GM18907 (cell line): ENCODE measurements at regions not wholly inside any gene's neighbourhood (a gene's known extent, or its start where the extent isn't known, plus 50 kb on each side); places are given as distances from the start of the nearest gene placed in this dataset.

ENCODE experiments used
- ATAC-seq: cut with Tn5 transposase; IDR thresholded peaks from one replicate; pipeline ENCODE4 v1.9.1; 2021; ENCODE audit warnings: mild to moderate bottlenecking, moderate library complexity; ENCODE audit not compliant: unreplicated experiment

DNA sequence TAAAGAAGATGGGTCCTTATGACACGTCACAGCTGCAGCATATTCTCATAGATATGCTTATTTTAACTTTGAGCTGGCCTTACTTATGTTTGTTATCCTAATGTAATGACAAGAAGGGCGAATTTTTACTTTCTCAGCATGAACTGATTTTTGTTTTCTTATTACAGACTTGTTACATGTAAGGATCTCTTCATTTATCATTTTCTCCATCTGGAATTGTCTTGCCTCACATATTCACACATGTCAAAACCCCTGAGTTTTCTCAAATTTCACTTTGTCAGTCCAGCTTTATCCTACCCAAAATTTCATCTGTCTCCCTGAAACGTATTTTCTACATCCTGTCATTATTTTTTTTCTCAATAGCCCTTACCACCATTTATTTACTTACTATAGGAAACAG is 1774.0 kb upstream of the PRR20A start:
- no peak for ATAC-seq

DNA sequence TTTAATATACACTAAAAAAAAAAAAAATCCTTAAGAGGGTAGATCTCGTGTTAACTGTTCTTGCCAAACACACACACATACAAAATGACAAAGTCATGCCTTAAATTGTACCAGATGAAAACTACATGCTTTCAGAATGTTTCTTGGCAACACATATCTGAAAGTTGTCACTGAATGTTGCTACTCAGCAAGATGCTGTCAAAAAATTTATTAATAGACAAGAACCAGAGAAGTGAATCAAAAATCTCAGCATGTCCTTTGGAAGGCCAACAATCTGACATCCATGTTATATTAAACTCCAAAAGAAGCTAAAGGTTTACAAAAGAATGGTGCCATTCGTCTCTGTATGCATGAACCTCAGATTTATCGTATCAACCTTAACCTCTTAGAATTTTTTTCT is 1746.2 kb upstream of the PRR20A start:
- ATAC-seq = no peak

GRCh38 chr13:55402870-55403269 is 1737.8 kb upstream of the PRR20A start:
- ATAC-seq = no peak

- no peak for ATAC-seq
Measured at GRCh38 chr13:55403887-55404487, 1736.7 kb upstream of the PRR20A start.

DNA sequence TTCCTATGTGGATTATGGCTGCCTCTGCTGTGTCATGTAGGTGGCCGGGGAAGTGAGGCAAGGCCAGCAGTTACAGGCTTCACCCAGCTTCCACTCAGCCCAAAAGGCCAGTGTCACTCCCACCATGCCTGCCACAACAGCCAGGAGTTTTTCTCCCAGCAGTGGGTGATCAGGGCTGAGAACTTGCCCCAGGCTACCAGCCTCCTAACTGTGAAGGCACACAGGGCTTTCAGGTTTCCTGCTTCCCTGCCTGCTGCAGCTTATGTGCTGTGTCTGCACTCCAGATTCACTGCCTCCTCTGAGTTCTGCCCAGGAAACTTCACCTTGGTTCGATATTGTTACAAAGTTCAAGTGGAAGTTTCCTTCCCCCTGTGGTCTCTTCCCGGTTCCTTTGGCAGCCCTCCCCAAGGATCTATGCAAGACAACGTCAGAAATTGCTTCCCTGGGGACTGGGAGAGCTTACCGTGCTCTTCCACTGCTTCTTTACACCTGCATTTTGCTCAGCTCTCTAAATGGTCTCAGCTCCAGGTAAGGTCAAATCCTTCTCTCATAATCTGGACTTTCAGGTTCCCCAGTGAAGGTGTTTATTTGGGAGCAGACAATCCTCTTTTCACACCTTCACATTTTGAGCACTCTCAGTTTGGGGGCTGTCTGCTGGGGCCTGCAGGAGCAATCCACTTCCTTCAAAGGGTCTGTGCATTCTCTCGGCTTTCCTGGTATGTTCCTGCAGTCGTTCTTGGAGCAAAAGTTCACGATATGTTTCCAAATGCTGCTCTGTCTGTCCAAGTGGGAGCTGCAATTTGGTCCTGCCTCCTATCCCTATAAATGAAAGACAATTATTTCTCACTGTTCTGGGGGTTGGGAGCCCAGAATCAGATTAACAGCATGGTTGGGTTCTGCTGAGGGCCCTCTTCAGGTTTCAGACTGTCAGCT is 1730.1 kb upstream of the PRR20A start:
- no peak for ATAC-seq

- no peak for ATAC-seq
Measured at GRCh38 chr13:55418095-55418494, 1722.6 kb upstream of the PRR20A start.

- no peak for ATAC-seq
Measured at GRCh38 chr13:55432814-55433213, 1707.9 kb upstream of the PRR20A start.

- ATAC-seq = no peak
Measured at GRCh38 chr13:55437162-55437561, 1703.6 kb upstream of the PRR20A start.

- ATAC-seq = no peak
Measured at GRCh38 chr13:55439450-55439849, 1701.3 kb upstream of the PRR20A start.

GRCh38 chr13:55440465-55441085 is 1700.1 kb upstream of the PRR20A start:
- ATAC-seq = no peak

- ATAC-seq = no peak
Measured at GRCh38 chr13:55464222-55464621, 1676.5 kb upstream of the PRR20A start.

- no peak for ATAC-seq
Measured at GRCh38 chr13:55467476-55467875, 1673.2 kb upstream of the PRR20A start.

DNA sequence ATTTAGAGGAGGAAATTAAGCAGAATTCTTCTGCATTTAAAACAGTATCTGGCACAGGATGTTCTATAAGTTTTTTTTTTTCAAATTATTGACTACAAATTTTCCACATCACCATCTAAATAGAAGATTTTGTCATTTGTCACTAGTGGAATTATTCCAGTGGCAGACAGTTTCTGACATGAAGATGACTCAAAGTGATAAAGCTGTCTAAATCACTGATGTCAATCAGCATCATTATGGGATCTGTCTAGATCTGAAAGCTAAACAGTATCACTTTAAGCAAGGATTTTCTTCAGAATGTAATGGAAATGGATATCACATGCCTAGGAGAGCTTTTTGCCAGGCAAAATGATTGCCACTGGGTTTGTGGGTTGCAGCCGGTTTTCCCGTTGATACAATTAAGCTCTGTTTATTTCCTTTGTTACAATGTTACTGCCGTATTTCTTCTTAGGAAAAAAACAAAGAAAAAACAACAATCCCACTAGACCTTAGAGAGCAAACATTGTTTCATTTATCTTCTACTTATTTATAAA is 1657.0 kb upstream of the PRR20A start:
- ATAC-seq = no peak

- no peak for ATAC-seq
Measured at GRCh38 chr13:55493297-55493696, 1647.4 kb upstream of the PRR20A start.

GRCh38 chr13:55497486-55497885 is 1643.2 kb upstream of the PRR20A start:
- ATAC-seq = no peak

- ATAC-seq = no peak
Measured at GRCh38 chr13:55500694-55501093, 1640.0 kb upstream of the PRR20A start.

GRCh38 chr13:55516610-55517009 is 1624.1 kb upstream of the PRR20A start:
- ATAC-seq = no peak

GRCh38 chr13:55517312-55517711 is 1623.4 kb upstream of the PRR20A start:
- no peak for ATAC-seq

- ATAC-seq = no peak
Measured at GRCh38 chr13:55528434-55528833, 1612.3 kb upstream of the PRR20A start.

DNA sequence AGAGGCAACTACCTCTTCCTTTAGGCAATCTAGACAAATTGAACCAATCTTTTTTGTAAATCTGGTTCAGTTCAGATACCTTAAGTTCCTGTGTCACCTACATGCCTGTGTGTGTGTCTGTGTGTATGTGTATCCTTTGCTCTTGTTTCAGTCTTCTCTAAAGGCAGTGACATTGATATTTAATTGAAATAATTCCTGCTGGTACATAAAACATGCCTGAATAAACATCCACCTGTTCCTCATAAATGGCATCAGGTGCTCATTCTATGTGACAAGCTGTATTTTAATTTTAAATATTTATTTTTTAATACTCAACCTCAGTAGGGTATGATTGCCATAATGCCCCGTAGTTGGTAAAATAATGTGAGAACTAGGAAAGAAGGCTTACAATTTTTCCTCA is 1606.4 kb upstream of the PRR20A start:
- ATAC-seq = no peak

- no peak for ATAC-seq
Measured at GRCh38 chr13:55538424-55538823, 1602.3 kb upstream of the PRR20A start.

- no peak for ATAC-seq
Measured at GRCh38 chr13:55543053-55543452, 1597.7 kb upstream of the PRR20A start.
